T-helper 1 cell treated with Interleukin-12 subunit alpha and Interleukin-12 subunit beta and Interleukin-4 antibody, amounts not matched to agents 30 ng/mL and 1 ng/mL, for 36 hours (primary cell): ENCODE measurements at regions not wholly inside any gene's neighbourhood (a gene's known extent, or its start where the extent isn't known, plus 50 kb on each side); places are given as distances from the start of the nearest gene placed in this dataset.
"Not testable (repeated sequence)": the region's sequence is repeated elsewhere in the genome, so short reads cannot be mapped to it uniquely, and the experiment has no call there.

Experiments used
- intact Hi-C: fragments of 100-400 bp; cut with micrococcal nuclease; formaldehyde crosslinking; loops from one replicate; pipeline ENCODE4 v1.15.1; 2024

DNA sequence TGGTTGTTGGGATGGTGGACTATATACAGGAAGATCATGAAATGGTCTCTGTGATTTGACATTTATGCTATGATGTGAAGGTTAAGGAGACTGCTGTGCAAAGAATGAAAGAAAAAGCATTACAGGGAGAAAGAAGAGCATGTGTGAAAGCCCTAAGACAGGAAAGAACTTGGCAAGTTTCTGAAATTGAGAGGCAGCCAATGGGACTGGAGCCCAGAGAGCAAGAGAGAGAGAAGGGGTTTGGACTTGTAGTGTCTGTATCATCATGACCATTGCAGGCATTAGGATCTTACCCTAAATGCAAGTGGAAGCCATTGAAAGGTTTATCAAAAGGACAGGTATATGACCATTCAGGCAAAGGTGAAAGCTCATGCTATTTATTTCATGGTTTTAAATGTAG is 147.1 kb downstream of the NAA11 start:
- intact Hi-C loops, result no loop called here

DNA sequence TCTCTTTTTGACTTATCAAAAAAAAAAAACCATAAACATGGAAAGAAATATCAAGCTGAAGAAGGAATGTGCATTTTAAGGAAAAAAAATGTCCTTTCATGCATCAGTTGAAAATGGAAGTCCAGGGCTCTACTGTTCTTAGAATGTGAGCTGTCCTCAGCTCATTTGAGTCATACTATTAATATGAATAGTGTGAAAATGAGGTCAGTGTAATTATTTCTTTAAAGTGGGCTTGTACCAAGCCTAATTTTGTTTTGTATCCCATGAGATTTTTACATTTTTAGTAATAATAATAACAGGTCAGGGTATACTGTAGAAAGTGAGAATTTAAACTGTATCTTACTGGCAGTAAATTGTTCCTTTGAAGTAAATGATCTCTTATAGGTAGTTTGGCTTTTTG is 148.5 kb downstream of the NAA11 start:
- intact Hi-C loops, result no loop called here

DNA sequence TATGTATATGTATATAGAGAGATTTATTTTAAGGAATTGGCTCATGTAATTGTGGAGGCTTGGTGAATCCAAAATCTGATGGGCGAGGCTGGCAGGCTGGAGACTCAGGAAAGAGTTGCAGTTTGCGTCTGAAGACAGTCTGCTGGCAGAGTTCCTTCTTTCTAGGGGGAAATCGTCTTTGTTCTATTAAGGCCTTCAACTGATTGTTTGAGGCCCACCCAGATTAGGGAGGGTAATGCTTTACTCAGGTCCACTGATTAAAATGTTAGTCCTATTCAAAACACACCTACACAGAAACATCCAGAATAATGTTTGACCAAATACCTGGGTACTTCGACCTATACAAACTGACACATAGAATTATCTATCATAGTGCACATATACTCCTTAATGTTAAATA is 149.5 kb downstream of the NAA11 start:
- intact Hi-C loops, result no loop called here

DNA sequence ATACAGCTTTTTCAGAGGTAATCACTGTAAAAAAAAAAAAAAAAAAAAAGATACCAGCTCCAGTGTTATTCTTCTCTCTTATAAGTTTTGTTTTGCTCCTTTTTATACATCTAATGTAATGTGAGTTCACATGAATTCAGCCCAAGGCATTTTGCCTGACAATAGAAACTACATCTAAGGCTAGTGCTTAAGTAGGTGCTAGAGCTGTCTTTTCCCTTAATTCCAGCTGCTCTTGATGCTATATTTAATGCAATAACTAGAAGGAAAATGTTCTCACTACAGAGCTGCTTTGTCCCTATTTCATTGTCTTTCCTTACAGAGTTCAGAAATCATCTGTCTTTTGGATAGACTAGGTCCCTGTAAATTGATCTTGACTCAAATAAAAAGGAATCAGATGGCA is 150.1 kb downstream of the NAA11 start:
- intact Hi-C loops, result no loop called here

DNA sequence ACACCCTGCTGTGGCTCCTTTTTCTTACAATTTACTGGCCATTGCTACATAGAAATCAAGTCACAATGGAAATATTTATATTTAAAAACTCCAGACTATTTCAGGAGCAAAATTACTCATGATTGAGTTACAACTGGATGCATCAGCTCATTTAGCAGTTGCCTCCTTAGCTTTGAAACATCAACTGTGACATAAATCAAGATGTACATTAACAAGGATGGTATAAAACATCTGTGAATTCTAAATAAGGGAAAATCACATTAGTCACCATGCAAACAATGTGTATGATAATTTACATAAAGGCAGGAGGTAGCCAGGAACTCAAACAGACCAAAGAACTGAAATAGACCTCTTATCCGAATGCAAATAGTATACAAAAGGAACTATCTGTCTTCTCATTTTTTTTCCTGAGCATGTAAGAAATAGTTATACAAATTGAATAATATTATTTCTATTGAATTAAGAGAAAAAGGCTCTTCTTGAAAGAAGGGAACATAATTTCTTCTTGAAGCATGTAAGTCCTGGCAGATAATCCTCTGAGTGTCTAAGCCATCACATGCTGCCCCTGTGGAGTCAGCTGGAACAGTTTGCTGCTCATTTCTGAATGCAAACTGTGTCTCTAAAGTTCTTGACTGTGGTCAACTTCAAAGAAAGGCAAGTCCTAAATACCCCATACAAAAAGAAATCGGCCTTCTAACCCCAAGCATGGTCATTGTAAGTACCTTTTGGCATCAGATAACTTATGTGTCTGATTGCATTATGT is 151.2 kb downstream of the NAA11 start:
- intact Hi-C loops, result no loop called here

DNA sequence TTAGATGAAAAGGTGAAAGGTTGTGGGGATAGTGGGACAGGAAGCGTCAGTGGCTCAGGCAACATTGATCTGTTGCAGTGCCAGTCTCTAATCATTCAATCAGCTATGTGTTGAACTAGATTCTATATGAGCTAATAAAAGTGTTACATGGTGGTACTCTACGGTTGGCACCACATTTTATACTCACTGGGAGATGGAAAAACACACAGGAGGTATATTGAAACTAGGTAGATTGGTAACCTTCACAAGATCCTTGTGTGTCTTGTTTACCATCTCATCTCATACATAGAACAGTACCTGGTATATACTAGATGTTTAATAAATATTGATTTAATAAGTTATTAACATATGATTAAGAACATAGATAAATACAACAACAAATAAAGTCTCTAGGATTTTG is 152.7 kb downstream of the NAA11 start:
- intact Hi-C loops, result no loop called here

DNA sequence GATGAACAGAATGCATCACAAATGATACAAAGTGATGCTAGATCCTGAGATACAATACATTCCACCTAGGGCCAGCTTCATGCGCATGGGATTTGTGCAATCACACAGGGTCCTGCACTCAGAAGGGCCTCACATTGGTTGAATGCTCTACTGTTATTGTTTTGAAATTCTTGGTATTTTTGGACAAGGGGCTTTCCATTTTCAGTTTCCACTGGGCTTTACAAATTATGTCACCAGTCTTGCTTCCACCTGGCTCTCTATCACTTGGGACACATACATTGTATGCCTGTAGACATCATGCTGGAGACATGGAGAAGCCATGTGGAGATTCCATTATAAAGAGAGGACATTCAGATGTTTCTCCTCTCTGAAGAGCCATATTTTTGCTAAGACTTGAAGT is 155.8 kb downstream of the NAA11 start:
- intact Hi-C loops, result no loop called here

DNA sequence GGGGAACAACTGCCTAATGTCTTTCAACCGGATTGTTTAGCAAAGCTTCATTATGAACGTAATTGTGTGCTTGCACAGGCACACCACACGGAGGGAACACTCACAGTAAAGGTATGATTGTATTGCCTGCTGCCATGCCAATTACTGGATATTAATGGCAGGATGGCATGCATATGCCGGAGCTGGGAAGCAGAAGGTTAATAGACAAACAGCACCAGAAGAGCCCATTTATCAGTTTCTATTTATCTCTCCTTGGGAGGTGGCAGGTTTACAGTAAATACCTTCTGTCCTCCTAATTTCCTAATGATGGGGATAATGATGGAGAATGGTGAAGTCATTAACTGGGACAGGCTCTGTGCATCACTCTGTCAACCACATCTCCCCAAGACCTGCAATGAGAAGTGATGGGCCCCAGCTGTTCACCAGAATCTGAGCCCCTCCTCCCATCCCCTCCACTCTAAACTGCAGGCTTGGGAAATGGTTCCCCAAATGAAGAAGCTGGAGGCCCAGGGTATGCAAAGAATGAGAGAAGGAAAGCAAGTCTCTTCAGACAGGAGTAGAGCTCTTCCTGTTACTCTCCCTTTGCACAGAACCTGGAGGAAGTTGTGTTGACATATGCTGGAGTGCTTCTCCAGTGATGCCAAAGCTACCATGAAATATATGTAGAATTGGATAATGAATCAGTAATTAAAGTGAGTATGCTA is 160.8 kb downstream of the NAA11 start:
- intact Hi-C loops, result no loop called here

DNA sequence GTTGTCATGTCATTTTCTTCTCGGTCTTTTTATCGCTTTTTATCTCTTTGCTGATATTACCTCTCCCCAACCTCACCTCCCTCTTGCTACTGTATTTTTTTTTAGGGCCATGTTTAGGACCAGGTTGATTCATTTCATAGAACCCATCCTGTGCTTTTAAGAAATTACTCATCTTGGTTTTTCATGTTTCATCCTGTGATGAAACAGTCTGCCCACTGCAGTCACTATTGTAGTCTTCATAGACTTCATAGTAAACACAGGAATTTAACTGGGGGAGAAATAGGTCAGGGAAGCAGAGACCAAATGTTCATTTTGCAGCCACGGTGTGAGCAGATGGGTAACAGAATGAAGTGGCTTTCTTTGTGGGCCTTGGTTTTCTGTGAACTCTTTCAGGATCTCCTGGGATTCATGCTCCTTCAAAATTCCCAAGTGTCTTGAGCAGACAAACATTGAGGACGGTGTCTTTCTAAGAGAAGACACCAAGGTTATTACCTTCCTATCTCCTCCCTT is 161.8 kb downstream of the NAA11 start:
- intact Hi-C loops, result no loop called here

DNA sequence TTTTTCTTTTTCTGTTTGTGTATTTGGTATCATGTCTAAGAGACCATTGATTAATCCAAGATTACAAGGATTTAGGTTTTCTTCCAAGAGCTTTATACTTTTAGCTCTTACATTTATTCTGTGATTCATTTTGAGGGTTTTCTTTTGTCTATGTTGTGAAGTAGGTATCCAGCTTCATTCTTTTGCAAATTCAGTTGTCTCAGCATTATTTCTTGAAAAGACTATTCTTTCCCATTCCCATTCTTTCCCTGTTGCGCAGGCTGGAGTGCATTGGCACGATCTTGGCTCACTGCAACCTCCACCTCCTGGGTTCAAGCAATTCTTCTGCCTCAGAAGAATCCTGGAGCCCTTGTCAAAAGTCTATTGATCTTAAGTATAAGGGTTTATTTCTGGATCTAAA is 164.9 kb downstream of the NAA11 start:
- intact Hi-C loops, result no loop called here

DNA sequence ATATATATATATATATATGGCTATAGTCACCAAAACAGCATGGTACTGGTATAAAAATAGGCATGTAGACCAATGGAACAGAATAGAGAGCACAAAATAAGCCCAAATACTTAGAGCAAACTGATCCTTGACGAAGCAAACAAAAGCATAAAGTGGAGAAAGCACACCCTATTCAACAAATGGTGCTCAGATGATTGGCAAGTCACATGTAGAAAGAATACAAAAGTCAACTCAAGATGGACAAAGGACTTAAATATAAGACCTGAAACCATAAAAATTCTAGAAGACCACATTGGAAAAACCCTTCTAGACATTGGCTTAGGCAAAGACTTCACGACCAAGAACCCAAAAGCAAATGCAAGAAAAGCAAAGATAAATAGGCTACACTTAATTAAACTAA is 167.2 kb downstream of the NAA11 start:
- intact Hi-C loops, result not testable (repeated sequence)

DNA sequence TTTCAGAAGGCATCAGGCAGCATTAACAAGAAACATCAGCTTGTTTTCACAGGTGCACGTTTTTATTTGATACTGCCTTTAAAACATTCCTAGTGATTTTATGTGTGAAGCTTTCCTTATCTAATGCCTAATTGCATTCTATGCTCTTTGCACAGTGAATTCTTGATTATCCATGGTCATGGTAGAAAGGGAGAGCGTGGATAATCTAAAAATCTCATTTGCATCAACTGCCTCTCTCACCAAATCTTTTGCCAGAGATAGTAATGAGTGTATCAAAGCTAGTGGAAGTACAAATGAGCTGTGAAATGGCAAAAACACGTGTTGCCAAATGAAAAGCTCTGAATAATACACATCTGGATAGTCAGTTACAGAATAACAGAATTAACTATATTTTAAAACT is 170.5 kb downstream of the NAA11 start:
- intact Hi-C loops, result no loop called here

DNA sequence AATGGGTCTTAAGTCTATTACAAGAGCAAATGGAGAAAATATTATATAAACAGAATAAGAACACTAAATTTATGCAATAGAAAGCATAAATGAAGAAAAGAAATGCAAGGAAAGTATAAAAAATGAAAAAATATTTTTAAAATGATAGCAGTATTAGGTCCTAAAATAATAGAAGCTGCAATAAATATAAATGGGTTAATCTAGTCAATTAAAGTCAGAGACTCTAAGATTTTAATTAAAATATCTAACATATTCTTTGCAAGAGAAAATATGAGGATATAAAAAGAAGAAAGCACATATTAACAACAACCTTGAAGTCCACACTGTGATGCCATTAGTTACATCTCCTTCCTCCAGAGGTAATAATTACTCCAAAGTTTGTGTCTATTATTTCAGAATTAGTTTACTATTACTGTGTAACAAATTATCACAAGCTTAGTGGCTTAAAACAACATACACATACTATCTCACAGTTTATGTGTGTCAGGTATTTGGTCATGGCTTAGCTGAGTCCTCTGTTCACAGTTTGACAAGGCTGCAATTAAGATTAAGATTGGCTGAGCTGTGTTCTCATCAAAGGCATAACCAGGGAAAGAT is 174.9 kb downstream of the NAA11 start:
- intact Hi-C loops, result no loop called here

DNA sequence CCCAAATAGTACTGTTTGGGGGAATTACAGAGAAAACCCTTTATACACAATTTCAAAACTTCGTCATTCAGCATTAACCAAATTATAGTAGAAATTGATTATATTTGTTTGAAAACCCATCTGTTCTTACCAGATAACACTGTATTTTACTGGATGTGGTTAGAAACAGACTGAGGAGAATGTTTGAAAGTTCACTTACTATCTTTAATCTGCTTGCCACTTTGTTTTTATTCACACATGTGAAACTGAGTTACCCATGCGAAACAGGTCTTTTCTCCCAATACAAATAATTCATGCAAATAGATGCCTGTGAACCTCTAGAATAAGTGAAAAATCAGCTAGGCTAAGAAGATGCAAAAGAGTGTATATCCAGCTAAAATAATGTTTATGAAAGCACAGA is 177.5 kb downstream of the NAA11 start:
- intact Hi-C loops, result no loop called here

DNA sequence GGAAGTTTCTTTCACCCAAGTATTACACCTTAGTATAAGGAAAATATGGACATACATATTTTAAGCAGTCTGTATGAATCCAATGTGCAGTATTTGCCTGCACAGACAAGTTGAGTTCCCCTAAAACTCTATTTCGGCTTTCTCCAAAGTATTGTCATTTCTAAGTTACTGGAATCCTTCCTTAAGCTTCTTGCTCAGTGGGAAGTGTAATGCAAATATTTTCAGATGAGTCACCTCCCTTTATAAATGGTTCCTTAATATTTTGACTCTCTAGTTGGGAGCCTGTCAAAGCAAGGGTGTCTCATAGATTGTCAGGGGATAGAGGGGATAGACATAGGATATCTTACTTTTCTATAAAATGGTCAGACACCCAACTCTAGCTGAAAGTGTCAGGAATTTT is 178.6 kb downstream of the NAA11 start:
- intact Hi-C loops, result no loop called here

DNA sequence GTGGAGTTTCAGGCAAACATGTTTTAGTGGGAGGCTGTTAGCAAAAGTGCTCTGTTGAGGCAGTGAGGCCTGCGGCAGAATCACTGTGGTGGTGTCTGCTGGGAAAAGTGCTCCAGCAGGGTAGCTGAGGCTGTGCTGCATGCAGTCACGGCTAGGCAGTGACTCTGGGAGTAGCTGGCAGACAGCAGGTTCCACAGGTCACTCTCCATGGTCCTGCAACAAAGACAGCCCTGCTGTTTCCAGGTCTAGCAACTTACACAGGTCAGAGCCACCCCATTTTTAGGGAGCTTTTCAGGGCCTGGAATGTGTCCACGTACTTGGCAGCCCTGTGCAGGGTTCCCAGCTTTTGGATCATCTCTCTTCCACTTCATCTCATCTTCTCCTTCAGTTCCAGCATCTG is 184.3 kb downstream of the NAA11 start:
- intact Hi-C loops, result no loop called here

DNA sequence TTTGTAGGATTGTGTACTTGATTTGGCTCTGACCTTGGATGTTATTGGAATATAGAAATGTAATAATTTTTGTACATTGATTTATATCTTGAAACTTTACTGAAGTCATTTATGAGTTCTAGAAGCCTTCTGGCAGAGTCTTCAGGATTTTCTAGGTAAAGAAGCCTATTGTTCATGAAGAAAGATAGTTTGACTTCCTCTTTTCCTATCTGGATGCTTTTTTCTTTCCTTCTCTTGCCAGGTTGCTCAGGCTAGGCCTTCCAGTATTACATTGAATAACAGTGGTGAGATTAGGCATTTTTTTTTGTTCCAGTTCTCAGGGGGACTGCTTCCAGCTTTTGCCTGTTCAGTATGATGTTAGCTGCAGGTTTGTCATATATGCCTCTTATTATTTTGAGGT is 191.1 kb downstream of the NAA11 start:
- intact Hi-C loops, result no loop called here

DNA sequence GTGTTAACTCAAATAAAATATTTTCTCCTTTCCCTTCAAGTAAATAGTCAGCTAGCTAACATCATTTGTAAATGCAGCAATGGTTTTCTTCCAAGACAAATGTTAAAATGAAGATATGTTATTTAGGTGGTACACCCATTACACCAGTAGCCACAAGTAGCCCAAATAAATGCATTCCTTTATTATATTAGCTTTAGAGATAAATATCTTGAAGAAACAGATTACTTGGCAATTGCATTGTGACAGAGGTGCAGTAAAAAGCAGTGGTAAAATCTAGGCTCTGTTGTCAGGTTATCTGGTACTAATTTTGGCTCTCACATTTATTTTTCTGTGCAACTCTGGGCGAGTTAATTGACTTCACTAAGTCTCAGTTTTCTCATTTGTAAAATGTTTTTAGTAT is 193.0 kb downstream of the NAA11 start:
- intact Hi-C loops, result no loop called here

DNA sequence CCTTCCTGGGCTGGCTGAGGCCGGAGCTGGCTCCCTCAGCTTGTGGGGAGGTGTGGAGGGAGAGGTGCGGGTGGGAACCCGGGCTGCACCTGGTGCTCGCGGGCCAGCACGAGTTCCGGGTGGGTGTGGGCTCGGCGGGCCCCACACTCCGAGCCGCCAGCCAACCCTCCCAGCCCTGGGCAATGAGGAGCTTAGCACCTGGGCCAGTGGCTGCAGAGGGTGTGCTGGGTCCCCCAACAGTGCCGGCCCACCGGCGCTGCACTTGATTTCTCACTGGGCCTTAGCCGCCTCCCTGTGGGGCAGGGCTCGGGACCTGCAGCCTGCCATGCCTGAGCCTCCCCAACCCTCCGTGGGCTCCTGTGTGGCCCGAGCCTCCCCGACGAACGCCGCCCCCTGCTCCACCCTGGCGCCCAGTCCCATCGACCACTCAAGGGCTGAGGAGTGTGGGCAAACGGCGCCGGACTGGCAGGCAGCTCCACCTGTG is 182.7 kb upstream of the PAQR3 start:
- intact Hi-C loops, result no loop called here

DNA sequence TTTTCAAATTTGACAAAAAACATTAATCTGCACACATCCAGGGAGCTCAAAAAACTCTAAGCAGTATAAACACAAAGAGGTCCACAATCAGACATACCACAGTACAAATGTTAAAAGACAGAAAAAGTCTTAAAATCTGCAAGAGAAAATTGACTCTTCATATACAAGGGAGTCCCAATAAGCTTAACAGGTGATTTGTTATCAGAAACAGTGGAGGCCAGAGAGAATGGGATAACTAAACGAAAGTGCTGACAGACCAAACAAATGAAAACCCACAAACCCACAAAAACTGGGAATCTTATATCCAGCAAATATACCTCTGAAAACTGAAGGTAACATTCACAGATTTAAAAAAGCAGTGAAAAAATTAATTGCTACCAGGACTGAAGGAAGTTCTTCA is 182.0 kb upstream of the PAQR3 start:
- intact Hi-C loops, result no loop called here

DNA sequence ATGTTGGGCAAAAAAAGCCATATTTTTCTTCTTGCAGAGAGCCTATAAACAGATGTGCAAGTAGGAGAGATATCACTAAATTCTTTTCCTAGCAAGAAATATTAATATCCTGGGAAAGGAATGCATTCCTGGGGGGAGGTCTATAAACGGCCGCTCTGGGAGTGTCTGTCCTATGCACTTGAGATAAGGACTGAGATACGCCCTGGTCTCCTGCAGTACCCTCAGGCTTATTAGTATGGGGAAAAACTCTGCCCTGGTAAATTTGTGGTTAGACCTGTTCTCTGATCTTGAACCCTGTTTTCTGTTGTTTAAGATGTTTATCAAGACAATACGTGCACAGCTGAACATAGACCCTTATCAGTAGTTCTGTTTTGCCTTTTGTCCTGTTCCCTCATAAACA is 177.8 kb upstream of the PAQR3 start:
- intact Hi-C loops, result not testable (repeated sequence)

DNA sequence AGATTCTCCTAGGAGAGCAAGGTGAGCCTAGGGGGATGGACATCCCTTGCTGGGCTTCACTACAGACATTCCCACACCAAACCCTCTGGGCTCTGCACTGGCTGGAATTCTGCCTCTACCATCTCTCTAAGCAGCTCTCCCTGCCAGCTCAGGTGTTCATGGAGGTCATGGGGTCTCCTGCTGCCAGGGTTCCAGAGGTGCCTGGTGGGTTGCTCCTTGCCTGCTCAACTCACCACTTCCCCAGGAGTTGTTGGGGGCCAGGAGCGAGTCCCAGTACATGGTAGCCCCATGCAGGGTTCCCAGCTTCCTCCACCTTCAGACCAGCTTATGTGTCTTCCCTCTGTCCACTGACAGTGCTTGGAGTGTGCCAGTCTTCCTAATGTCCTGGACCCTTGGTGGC is 167.8 kb upstream of the PAQR3 start:
- intact Hi-C loops, result no loop called here
